CD4-positive, alpha-beta T cell treated with Interleukin-6 for 4 hours (primary cell): ENCODE measurements at regions not wholly inside any gene's neighbourhood (a gene's known extent, or its start where the extent isn't known, plus 50 kb on each side); places are given as distances from the start of the nearest gene placed in this dataset.

Source experiments
- DNase-seq: peaks from one replicate; pipeline ENCODE4 v3.0.0-alpha.2; 2020; ENCODE audit warnings: mixed read lengths

DNA sequence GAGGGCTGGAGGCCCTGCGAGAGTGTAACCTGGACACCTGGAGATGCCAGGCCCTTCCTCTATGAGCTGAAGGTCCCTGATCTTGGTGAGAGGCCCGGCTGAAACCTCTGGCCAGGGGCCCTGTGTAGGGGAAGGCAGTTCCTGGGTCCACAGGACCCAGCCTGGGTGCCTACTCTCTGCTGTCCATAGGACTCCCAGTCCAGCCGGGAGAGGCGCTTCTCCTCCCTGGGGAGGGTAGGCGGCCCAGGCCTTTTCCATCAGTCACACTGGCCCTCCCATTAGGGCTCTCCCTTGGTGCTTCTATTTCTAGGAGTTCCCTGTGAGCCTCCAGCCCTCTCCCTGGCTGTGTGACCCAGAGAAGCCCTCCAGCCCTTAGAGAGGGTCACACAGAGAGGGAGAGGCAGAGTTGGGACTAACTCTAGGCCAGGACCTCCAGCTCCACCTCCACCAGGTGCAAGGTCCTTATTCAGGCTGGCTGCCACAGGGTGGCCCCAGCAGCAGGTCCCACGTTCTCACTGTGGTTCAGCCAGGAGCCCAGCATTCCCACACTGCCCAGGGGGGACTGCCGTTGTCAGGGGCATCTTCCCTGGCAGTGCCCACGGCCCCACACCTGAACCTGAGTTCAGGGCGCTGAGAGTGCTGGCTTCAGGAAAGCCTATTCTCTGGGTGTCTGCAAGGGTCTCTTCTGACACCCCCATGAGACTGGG lies 146.8 kb downstream of the SMAD6 start:
- DNase-seq, result no peak

DNA sequence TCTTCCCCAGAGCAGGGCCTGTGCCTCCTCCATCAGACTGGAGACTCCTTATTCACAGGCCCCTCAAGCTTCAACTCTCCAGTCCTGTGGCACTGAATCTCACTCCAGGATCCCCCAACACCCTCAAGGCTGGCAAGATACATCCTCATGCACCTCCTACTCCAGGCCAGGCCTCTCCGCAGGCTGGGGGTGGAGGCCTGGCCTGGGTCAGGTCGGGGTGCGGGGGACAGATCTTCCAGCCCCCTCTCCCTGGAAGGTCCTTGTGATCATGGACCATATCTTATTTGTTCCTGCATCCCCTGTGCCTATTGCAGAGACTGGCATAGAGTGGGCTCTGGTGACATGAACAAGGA lies 147.3 kb downstream of the SMAD6 start:
- no peak for DNase-seq

DNA sequence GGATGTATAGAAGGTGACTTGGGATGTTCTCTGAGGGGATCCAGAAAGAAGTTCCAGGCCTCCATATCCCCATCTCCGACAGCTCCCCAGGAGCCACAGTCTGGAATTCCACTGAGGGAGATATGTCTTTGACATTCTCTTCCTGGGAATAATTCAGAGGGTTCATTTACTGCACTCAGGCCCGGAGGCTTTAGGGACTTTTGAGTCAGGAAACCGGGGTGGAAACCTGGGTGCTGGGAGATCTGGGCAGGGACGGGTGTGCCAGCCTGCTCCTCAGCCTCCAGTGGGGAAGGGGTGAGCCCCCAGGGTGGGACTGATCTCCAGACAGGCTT lies 147.7 kb downstream of the SMAD6 start:
- no peak for DNase-seq

DNA sequence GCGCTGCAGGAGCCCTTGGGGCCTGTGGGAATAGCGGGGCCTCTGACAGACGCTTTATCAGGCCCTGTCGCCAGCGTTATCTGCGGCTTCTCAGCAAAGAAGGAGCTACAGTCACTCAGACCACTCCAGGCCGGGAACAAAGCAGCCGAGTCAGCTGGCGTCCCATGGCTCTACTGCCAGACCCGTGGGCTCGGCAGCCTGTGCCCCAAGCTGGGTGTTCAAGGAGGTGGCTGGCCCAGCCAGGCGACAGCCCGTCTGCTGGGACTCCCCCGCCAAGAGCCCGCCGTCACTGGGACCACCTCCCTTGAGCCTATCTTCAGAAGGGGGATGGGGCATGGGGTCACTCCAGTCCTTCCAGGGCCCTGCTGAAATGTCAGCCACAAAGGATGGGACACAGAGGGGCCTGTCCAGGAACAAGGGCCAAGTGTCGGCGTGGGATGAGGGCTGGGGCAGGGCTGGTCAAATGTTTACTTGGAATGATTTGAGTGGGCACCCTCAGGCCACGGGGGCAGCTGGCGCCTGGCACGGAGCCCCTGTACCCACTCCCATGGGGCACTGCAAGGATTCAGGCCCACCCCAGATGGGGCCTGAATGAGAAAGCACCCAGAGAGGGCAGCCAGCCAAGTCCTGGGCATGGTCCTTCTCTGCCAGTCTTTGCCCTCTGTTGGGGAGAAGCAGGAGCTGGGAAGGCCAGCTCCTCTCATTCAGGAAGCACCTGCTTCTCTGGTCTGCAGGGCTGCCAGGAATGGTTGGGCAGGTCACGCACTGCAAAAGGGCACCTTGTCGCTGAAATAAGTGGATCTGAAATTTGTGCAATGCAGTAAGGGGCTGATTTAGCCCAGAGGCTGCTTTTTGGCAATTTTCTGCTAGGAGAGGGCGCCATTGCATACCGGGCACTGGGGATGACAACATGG lies 148.3 kb downstream of the SMAD6 start:
- no peak for DNase-seq

DNA sequence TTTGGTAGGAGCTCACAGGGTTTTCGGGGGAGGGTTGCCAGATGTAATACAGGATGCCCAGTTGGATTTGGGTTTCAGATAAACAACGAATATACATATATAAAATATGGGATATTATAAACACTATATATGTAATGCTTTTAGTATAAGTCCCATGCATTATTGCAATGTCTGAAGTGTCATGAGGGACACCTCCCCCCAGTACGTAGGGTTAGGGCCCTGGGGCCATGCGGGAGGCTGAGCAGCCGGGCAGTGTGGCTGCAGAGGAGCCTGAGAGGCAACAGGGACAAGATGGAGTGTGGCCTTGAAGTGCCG lies 148.9 kb downstream of the SMAD6 start:
- DNase-seq, result no peak

DNA sequence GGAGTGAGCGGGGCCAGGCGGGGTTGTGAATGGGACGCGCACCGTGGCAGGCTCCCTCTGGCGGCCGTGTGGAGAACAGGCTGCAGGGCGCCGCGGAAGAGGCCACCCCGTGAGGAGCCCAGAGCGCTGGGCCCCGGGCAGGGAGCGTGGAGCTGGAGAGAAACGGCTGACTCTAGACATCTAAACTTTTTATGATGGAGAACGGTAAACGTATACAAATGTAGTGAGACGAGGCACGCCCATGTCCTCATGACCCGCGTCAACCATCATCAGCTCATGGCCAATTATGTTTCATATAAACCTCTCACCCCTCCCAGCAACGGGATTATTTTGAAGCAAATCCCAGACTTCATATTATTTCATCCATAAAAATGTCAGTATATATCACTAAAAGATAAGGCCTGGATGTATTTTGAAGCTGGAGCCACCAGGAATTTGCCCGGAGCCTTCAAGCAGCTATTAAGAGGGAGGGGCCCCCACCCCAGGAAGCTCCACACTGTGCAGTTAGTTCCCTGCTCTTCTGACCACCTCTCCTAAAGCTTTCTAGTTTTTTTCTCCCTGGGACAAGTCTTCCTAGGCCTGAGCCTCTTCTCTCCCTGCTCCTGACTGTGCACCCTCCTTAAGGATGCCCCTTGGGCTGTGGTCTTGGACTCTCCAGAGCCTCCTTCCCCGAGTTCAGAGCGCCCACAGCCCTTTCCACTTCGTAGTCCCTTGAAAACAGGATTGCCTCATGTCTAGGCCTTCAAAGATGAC lies 149.5 kb downstream of the SMAD6 start:
- DNase-seq, result peak; percentile 76

DNA sequence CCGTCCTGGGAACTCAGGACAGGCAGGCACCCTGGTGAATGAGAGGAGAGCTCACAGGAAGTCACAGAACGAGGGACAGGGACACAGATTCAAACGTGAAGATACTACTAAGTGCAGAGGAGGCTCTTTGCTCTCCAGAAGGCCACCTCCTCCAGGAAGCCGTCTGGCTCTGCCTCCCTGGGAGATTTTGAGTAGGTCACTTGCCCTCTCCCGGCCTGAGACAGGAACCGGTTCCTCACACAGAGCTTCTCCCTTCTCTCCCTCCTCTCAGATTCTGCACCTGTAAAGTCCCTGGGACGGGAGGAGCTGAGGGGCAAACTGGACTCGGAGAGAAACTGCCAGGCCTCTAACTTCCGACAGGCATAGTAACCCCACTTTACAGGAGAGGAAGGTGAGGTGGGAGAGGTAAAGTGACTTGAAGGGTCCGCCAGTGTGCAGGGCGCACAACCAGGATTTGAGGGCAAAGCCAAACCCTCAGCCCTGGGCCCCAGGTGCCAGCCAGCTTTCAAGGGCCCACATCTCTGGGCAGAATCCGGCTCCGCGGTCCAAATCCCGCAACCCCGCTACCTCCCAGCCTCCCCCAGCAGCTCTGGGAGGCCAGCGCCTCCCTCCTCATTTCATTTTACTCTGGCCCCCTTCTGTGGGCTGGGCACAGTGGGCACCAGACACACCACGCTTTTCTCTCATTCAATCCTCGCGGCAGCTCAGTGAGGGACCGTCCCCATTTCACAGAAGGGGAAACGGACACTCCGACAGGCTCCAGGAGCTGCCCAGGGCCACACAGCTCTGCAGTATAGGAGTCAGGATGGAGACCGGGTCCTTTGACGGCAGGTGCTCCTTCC lies 150.2 kb downstream of the SMAD6 start:
- no peak for DNase-seq

DNA sequence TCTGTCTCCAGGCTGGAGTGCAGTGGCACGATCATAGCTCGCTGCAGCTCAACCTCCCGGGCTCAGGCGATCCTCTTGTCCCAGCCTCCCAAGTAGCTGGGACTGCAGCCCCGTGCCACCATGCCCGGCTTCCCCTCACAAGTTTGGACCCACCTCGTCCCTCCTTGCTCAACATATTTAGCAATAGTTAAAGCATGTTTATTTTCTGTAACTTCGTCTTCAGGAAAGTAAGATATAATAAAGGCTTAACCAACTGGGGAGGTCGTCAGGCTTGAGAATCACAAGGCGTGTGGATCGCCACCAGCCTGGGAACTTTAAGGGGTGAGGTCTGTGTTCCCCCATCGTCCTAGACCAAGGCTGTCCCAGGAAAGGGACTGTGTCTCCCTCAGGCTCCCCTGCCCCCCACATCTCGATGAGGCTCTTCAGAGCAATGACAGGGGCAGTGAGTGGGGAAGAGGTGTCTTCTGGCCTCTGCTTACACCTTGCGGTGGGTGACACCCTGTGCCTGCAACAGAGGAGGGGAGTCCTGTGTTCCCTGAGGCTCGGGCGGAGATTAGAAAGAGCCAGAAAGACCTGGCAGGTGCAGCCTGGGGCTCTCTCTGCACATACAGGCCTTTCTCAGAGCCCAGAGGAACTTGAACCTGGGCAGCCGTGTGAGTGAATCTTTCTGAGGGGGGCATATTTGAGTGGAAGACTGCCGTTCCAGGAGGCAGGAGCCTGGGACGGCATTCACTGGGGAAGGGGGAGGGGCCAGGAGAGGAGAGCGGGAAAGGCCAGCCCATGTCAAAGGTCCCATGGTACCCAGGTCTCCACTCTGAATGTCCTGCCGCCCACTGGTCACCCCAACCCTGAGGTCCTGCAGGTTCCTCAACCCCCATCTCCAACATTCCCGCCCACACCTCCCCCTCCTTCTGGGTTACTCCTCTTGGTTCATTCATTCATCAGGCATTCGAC lies 152.3 kb downstream of the SMAD6 start:
- no peak for DNase-seq

DNA sequence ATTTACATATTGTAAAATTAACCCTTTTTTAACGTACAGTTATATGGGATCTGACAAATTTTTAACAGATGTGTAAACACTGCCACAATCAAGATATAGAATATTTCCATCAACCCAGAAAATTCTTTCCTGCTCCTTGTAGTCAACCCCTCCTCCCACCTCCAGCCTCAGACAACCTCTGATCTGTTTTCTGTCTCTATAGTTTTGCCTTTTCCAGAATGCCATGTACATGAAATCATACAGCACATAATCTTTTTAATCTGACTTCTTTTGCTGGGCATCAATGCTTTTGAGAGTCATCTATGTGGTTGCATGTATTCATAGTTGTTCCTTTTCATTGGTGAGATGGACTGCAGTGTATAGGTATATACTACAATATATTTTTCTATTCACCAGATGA lies 153.0 kb downstream of the SMAD6 start:
- DNase-seq, result no peak

DNA sequence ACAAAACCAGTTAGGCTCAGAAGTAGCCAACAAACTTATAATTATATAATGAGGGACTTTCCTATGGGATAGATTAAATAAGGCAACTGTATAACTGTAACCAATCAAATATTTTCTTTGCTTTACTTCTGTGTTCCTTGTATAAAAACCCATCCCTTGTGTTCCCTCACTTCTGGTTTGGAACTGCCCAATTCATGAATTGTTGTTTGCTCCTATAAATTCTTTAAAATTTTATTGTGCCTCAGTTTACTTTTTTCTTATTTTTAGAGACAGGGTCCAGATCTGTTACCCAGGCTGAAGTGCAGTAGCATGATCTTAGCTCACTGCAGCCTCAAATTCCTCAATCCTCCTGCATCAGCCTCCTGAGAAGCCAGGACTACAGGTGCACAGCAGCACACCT lies 155.7 kb downstream of the SMAD6 start:
- DNase-seq, result no peak

DNA sequence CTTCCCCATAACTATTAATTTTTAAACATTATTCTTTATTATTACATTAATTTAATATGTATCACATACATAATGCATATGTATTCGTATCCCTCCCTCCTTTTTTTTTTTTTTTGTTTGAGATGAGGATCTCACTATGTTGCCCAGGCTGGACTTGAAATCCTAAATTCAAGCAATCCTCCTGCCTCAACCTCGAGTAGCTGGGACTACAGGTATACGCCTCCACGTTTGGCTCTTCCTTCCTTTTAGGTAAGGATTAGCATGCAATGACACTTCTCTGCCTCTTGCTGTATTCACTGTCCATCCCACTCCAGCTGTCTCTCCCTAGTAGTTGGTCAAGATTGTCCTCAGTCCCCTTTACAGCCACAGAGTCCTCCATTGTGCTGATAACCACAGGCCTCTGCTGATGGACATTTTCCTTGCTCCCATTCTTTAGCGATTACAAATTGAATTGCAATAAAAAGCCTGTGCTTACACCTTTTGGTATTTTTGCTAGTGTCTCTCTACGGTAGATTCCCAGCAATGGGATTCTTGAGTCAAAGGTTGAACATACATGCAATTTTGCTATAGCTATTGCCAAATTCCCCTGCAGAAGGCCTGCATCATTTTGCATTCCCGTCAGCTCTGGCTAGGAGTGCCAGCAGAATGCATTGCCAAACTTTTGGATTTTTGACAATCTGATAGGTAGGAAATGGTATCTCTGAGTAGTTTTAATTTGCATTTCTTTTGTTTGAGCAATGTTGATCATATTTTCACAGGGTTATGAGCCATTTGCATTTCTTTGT lies 156.6 kb downstream of the SMAD6 start:
- DNase-seq, result no peak

DNA sequence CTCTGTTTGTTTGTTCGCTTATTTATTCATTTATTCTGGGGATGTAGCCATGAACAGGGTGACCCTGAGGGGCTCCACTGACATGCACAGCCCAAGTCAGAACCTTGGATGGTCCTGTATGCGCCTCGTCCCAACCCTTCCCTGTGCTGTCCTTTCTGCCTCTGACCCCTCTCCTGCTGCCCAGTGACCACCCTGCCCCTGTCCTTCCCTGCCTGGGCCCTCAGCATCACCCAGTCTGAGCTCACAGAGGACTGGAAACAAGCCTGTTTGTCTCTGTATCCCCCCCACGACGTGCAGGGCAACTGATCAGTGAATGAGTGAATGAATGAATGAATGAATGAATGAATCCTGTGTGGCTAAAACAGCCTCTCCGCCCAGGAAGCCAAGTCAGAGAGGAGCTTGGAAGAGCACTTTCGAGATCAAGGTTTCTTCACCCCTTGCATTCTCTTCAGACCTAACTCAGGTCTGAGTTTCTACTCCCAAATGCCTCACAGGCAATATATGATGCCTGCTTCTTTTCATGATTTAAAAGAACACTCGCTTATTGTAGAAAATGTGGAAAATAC lies 157.7 kb downstream of the SMAD6 start:
- no peak for DNase-seq

DNA sequence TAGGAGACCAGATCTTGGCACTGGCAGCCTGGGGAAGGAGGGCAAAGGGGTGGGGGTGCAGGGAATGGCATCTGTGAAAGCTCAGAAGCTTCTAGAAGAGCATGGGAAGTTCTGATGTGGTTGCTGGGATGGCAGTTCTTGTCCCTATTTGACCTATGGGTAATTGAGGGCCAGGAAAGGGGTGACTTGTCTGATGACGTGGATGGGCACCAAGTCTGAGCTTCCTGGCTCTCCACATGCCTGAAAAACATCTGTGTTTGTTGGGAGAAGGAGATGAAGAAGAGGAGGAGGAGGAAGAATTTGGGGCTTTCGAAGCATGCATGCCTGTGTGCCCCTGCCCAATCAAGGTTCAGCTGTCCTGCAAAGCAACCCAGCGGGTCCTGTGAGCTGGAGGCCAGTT lies 158.8 kb downstream of the SMAD6 start:
- no peak for DNase-seq

DNA sequence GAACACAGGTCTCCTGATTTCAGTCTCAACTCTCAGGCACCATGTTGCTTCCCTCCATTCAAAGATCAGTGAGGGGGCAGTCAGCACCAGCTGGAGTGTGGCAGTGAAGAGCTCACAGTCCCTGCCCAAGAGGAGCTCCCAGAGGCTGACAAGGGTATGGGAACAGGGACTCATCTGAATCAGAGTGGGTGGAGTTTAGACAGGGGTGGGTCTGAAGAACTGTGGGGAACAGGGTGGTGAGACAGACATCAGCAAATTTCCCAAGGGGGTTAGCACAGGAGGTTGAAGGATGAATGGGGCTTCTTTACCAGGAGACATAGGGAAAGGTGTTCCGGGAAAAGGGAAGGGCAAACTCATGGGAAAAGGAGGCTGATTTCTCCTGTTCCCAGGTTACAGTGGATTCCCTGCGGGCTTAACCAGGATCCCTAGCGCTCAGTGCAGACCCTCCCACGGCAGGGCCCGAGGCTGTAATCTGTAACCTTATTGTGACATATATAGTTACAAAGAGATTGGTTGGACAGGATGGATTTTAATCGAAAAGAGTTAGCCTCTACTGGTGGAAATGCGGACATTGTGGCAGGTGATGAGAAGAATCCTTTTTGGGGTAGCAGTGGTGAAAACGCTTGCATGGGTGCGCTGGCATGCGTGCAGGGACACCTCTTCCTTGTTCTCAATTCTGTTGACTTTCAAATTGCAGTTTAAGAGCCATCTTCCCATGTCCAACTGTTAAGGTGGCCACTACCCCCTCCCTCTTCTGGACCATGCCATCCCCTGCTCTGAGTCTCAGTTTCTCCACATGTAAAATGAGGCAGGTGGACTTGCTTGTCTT lies 160.3 kb downstream of the SMAD6 start:
- DNase-seq, result no peak

DNA sequence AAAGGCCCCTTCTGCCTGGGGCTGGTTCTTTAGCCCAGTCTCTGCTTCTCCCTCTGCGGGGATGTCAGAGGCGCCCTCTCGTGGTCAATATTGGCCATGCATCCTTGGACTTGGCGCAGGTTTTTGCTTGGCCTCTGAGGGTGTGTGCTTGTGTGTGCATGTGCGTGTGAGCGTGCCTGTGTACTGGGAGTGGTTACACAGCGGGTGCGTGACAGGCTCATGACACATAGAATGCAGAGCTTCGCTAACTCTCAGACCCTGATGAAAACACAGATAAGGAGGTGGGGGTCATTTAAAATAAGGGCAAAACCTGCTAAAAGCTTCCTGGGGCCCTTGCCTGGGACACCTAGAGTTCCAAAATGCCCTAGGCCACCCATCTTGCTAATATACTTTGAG lies 160.9 kb downstream of the SMAD6 start:
- DNase-seq, result peak; percentile 68

DNA sequence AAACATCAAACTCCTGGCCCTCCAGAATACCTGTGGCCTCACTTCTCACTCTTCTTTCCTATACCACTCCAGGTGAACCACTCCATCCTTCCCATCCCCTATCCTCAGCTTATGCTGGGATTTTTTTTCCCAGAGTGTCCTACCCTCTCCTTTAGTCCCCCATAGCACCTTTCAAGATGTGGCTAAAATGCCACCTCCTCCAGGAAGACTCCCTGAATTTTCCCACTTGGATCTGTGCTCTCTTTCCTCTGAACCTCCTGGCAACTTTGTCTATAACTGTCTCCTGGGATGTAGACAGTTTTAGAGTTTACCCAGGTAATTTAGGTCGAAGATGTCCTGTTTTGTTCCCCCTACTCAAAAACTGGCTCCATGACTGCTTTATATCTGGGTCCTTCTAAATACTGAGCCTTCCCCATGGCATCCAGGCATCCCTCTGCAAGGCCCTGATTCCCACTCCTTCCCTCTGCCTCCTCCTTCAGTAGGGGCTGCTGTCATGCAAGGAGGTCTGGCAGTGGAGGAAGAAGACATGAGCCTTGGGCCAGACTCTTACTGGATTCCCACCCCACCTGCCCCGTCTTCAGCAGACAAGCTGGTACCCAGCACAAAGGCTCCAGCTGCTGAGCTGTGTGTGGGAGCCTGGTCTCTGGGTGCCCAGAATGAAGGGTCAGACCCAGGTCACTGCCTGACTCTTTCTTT lies 161.5 kb downstream of the SMAD6 start:
- DNase-seq, result no peak

DNA sequence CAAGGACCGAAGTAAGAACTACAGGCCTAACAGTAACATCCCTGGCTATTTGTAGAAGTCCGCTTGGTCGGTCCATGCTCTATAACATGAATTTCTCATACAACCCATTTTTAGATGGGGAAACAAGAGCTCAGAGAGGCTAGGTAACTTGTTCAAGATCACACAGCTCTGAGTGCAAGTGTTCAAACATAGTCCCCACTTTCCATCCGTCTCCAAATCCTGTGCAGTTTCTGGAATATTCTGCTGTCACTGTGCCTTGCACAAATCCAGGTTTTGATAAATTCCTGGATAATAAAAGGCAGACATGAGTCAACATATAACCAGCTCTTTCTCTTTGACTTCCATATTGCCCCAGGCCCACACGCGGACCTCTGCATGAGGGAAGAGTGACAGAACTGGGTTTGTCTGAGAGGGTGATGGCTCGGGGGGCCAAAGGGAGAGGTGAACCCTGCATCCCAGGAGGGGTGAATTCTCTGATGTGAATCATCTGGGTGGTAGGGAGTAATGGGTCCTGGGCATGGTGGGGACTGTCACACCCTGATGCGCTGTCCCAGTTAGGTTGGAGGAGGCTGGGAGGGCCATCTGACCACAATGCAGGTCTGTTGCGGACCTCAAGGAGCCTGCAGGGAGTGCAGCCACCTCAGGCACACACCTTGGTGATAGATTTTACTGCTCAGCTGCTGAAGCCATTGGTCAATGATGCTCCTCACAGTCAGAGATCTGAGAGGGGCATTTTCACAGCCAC lies 162.2 kb downstream of the SMAD6 start:
- DNase-seq, result no peak

DNA sequence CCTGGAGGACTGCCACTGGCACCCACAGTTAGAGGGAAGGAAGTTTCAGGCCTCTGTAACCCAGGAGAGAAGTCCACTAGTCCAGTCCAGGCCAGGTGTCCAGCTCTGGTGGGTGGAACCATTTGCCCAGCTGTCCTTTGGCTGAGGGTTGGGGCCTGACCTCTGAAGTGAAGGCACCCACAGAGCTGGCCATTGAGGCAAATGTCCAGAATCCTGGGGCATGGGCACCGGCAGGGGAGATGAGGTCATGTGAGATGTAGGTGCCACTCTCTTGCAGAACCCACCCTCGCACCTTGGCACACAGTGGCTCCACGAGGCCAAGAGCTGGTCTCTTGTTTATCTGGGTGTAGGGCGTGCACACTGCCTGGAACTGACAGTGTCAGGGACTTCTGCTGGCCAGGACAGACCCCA lies 162.8 kb downstream of the SMAD6 start:
- no peak for DNase-seq
